Bronchial epithelial cell (primary cell): ENCODE measurements at regions not wholly inside any gene's neighbourhood (a gene's known extent, or its start where the extent isn't known, plus 50 kb on each side); places are given as distances from the start of the nearest gene placed in this dataset.

ENCODE experiments used
- DNase-seq: peaks from one replicate; pipeline ENCODE4 v3.0.0-alpha.2; 2010; ENCODE audit warnings: low read depth
- FAIRE-seq: peaks from 2 replicates; lab custom pipeline; 2011; peaks lifted over from hg19 to GRCh38; lab: Jason Lieb, UNC
- H3K27me3 ChIP-seq: 2 replicates; pipeline ENCODE4 v1.5.1; 2011; ENCODE audit warnings: low read length; ENCODE audit not compliant: control insufficient read depth, insufficient read depth
- H3K36me3 ChIP-seq: 2 replicates; pipeline ENCODE4 v1.5.1; 2011; ENCODE audit warnings: low read length; ENCODE audit not compliant: control insufficient read depth, insufficient read depth
- H3K4me3 ChIP-seq: 2 replicates; pipeline ENCODE4 v1.5.1; 2011; ENCODE audit warnings: mild to moderate bottlenecking, low read depth, low read length, control low read depth
- CTCF ChIP-seq: IDR thresholded peaks from 2 replicates; pipeline ENCODE4 v1.5.1; 2011; ENCODE audit warnings: mild to moderate bottlenecking, moderate library complexity, low read length, control low read depth, inconsistent platforms; ENCODE audit not compliant: insufficient read depth, severe bottlenecking

GRCh38 chr21:25283720-25284119 lies 323.6 kb downstream of the MRPL39 start:
- Histone ChIP-seq H3K4me3 (no peak overlapping the region), H3K36me3 (no peaks in the 10 kb centered on the region), H3K27me3 (no peaks in the 10 kb centered on the region)
- TF ChIP-seq CTCF = peak; percentile 11
- peak; percentile 1 for DNase-seq
- no peak for FAIRE-seq

GRCh38 chr21:25281134-25281533 lies 326.1 kb downstream of the MRPL39 start:
- Histone ChIP-seq H3K27me3 (no peaks in the 10 kb centered on the region), H3K4me3 (no peak overlapping the region), H3K36me3 (no peaks in the 10 kb centered on the region)
- no peak for DNase-seq
- FAIRE-seq = no peak
- no peak for TF ChIP-seq CTCF

GRCh38 chr21:25280061-25280460 lies 327.2 kb downstream of the MRPL39 start:
- no peak for TF ChIP-seq CTCF
- H3K27me3 ChIP-seq = no peaks in the 10 kb centered on the region
- FAIRE-seq = no peak
- no peaks in the 10 kb centered on the region for H3K36me3 ChIP-seq
- H3K4me3 ChIP-seq = no peak overlapping the region
- DNase-seq = no peak

- DNase-seq = no peak
- no peaks in the 10 kb centered on the region for H3K27me3 ChIP-seq
- no peaks in the 10 kb centered on the region for H3K36me3 ChIP-seq
- no peak overlapping the region for H3K4me3 ChIP-seq
- no peak for TF ChIP-seq CTCF
- no peak for FAIRE-seq
Observed at GRCh38 chr21:25273959-25274358, 333.3 kb downstream of the MRPL39 start.

- no peaks in the 10 kb centered on the region for H3K36me3 ChIP-seq
- no peak overlapping the region for H3K4me3 ChIP-seq
- H3K27me3 ChIP-seq = no peaks in the 10 kb centered on the region
- DNase-seq (no peak), FAIRE-seq (no peak)
- TF ChIP-seq CTCF = no peak
Observed at GRCh38 chr21:25254491-25255174, 352.6 kb downstream of the MRPL39 start.

GRCh38 chr21:25246546-25246945 lies 360.7 kb downstream of the MRPL39 start:
- Histone ChIP-seq H3K36me3 (no peaks in the 10 kb centered on the region), H3K27me3 (no peaks in the 10 kb centered on the region), H3K4me3 (no peak overlapping the region)
- FAIRE-seq (no peak), DNase-seq (no peak)
- no peak for TF ChIP-seq CTCF
